Loucy (cell line): ENCODE measurements at regions not wholly inside any gene's neighbourhood (a gene's known extent, or its start where the extent isn't known, plus 50 kb on each side); places are given as distances from the start of the nearest gene placed in this dataset.

Source experiments
- CTCF ChIP-seq: fragments of 200-600 bp; sonication (generic); conservative IDR thresholded peaks from 2 replicates; pipeline ENCODE4 v1.5.1; 2014; ENCODE audit warnings: mild to moderate bottlenecking, antibody characterized with exemption, low read length
- EZH2phosphoT487 ChIP-seq: fragments of 200-600 bp; IDR thresholded peaks from 2 replicates; pipeline ENCODE4 v1.6.1; 2018; ENCODE audit warnings: antibody characterized with exemption, mild to moderate bottlenecking, moderate library complexity, borderline replicate concordance

- TF ChIP-seq CTCF (no peak), EZH2phosphoT487 (no peak)
Observed at GRCh38 chr2:12435430-12436222, 281.1 kb upstream of the TRIB2 start.
